Heart left ventricle (tissue), 16 donors: ENCODE measurements at regions not wholly inside any gene's neighbourhood (a gene's known extent, or its start where the extent isn't known, plus 50 kb on each side); places are given as distances from the start of the nearest gene placed in this dataset.

ENCODE experiments used
- ATAC-seq, 4 donors: fragments of 200-7000 bp; cut with Tn5 transposase; one replicate each; pipeline ENCODE4 v1.9.1; 2020 to 2022; ENCODE audit warnings: moderate library complexity in 4 of 4, mild to moderate bottlenecking in 3 of 4, moderate number of reproducible peaks in 1 of 4
- DNase-seq, 5 donors: peaks; one replicate each; pipeline ENCODE4 v3.0.0-alpha.2; 2020
- H3K27ac ChIP-seq, 12 donors: fragments of 200-600 bp; sonication (generic) in 4 of 12; one replicate each; pipeline versions ENCODE4 v1.5.0 to v1.8.0; 2016 to 2022; ENCODE audit warnings: mild to moderate bottlenecking in 2 of 12
- H3K27me3 ChIP-seq, 9 donors: fragments of 200-600 bp; sonication (generic) in 2 of 9; one replicate each; pipeline versions ENCODE4 v1.5.1 to v1.8.0; 2016 to 2022; ENCODE audit warnings: mild to moderate bottlenecking in 3 of 9
- H3K36me3 ChIP-seq, 9 donors: fragments of 200-600 bp; sonication (generic) in 2 of 9; one replicate each; pipeline versions ENCODE4 v1.5.0 to v1.8.0; 2018 to 2022; ENCODE audit warnings: mild to moderate bottlenecking in 2 of 9
- H3K4me1 ChIP-seq, 12 donors: fragments of 200-600 bp; sonication (generic) in 4 of 12; one replicate each; pipeline versions ENCODE4 v1.5.0 to v1.8.0; 2016 to 2022; ENCODE audit warnings: mild to moderate bottlenecking in 3 of 12
- H3K4me3 ChIP-seq, 12 donors: fragments of 200-600 bp; sonication (generic) in 4 of 12; one replicate each; pipeline versions ENCODE4 v1.5.0 to v1.8.0; 2017 to 2022; ENCODE audit warnings: mild to moderate bottlenecking in 9 of 12, moderate library complexity in 4 of 12
- H3K9me3 ChIP-seq, 12 donors: fragments of 200-600 bp; sonication (generic) in 4 of 12; one replicate each; pipeline versions ENCODE4 v1.5.0 to v1.8.0; 2016 to 2022; ENCODE audit warnings: mild to moderate bottlenecking in 1 of 12
- POLR2A ChIP-seq, 2 donors: fragments of 450-650 bp; IDR thresholded peaks; one replicate each; pipeline ENCODE4 v1.6.1; 2017; ENCODE audit warnings: antibody characterized with exemption in 2 of 2, mild to moderate bottlenecking in 2 of 2, moderate library complexity in 2 of 2
- WGBS, 4 donors: extraction: QIAGEN DNeasy Blood & Tissue Kit in 2 of 4; methylation state at CpG; one replicate each; pipeline versions ENCODE4 v1.1.5 to v1.1.7; 2013 to 2018; 5-methylcytosine and 5-hydroxymethylcytosine counted together
- intact Hi-C, 10 donors: fragments of 100-400 bp; cut with DNase I; formaldehyde crosslinking; loops; one replicate each; pipeline versions ENCODE4 v1.11.1 to v1.14.2; 2022
- TF ChIP-seq, protein P1 (sequence below), 12 donors: fragments of 200-600 bp; sonication (generic) in 4 of 12; IDR thresholded peaks; one replicate each; pipeline versions ENCODE4 v1.5.0 to v1.8.0; 2018 to 2022; ENCODE audit warnings: antibody characterized with exemption in 12 of 12, mild to moderate bottlenecking in 5 of 12
- donor health status: ischemic (EF 13 %, LVEDD 7.1; RV severe dilation, severe dysfunction).
- donor health status: healthy with polysubstance abuse.
- donor health status: DM: no; HTN: yes; CAD: no.
- donor health status: DM: no; HTN: no; CAD: no.
- donor health status: ischemic (EF 25% LVEDD 6.9; RV normal size, moderate dysfunction).
- donor health status: ischemic (EF 25% LVEDD 5.7; RV mildly dilated, moderate dysfunction).
- donor health status: healthy.
- donor health status: DM: yes; HTN: yes; CAD: no.
- donor health status: ischemic (EF 35%, LVEDD 5.7; RV mildly dilated, moderate dysfunction).
- donor health status: nonischemic (EF 11% LVEDD 7.7; RV severe dilation, severe dysfunction).
- donor health status: DM: yes; HTN: yes; CAD: no.
- donor health status: PGD.
- donor health status: ischemic (EF 29% LVEDD 5.4; RV normal size, mild dysfunction).
- donor health status: nonischemic (EF 23%, LVEDD 6.1; RV moderate dilation, normal function).

DNA sequence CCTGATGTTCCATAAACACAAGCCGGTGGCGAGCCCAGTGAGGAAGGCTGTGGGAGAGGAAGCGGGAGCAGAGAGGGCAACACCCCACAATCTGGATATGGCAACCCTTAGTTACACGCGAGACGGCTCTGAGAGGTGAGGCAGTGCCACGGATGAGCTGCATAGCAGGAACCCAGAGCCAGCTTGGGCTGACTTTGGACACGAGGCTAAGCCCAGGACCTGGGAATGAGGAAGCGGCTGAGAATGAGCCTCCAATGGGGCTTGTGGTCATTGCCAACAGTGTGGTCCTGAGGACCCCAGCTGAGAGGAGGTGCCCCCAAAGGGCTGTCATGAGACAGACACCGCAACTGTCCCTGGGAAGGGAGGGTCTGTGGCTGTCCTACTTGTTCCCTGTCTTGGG is 160.0 kb upstream of the SMIM23 start:
- no peaks in the 10 kb centered on the region for H3K27me3 ChIP-seq
- H3K27ac ChIP-seq, result no peak overlapping the region
- no peak overlapping the region for H3K4me3 ChIP-seq
- DNase-seq (no peak), ATAC-seq (no peak)
- peaks cover 0 to 15% (median 8%) of the 10 kb centered on the region in 12 donors for H3K4me1 ChIP-seq
- WGBS, 4 donors, result 82 to 92% (median 88%) methylated on average over 9 to 10 of the region's 10 CpGs
- no peaks in the 10 kb centered on the region for H3K9me3 ChIP-seq
- no peaks in the 10 kb centered on the region for H3K36me3 ChIP-seq
- intact Hi-C loops, result loop anchor here in 6 of 10 donors (5.0 to 10.0 kb wide), 6 partner anchors 201 to 282 kb away; partner anchors contain the start of gene FGF18 (in 1 of the 6)
- TF ChIP-seq, protein P1, sequence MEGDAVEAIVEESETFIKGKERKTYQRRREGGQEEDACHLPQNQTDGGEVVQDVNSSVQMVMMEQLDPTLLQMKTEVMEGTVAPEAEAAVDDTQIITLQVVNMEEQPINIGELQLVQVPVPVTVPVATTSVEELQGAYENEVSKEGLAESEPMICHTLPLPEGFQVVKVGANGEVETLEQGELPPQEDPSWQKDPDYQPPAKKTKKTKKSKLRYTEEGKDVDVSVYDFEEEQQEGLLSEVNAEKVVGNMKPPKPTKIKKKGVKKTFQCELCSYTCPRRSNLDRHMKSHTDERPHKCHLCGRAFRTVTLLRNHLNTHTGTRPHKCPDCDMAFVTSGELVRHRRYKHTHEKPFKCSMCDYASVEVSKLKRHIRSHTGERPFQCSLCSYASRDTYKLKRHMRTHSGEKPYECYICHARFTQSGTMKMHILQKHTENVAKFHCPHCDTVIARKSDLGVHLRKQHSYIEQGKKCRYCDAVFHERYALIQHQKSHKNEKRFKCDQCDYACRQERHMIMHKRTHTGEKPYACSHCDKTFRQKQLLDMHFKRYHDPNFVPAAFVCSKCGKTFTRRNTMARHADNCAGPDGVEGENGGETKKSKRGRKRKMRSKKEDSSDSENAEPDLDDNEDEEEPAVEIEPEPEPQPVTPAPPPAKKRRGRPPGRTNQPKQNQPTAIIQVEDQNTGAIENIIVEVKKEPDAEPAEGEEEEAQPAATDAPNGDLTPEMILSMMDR (IDR thresholded peaks at IDR 0.05), result no peak
- no peak for TF ChIP-seq POLR2A (IDR thresholded peaks at IDR 0.05)

DNA sequence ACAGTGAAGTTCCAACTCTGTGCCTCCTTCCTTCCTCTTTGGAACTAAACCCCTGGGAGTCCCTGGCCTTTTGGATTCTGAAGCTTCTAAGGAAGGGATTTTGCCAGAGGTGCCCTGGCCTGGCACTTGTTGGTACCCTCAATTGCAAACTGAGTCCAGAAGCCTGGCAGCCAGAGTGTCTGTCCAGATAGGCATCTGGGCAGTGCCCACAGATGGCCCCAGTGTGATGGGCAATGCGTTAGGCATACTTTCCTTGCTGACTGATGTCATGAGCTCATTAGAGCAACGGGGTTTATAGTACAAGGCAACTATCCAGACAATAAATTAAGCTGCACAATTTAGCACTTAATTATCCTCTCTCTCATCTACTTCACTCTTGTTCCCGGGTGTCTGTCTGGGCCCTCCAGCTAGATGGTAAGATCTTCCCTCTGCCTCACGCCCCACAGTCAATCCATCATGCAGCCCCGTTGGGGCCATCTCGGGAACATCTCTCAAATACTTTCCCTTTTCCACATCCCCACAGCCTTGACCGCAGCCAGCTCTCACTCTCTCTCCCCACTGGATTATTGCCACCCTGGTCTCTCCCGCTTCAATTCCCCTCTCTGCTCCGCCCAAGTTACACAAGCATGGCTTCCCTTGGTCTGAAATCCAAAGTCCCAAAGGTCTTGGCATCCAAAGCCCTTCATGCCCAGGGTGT is 157.5 kb upstream of the SMIM23 start:
- WGBS, 4 donors, result 81 to 90% (median 85%) methylated on average over 9 of the region's 9 CpGs
- Histone ChIP-seq H3K4me3 (no peak overlapping the region), H3K4me1 (peaks cover 0 to 14% (median 8%) of the 10 kb centered on the region in 12 donors), H3K9me3 (no peaks in the 10 kb centered on the region), H3K36me3 (no peaks in the 10 kb centered on the region), H3K27me3 (no peaks in the 10 kb centered on the region), H3K27ac (no peak overlapping the region)
- TF ChIP-seq, protein P1 (IDR thresholded peaks at IDR 0.05), result no peak
- TF ChIP-seq POLR2A (IDR thresholded peaks at IDR 0.05), result no peak
- intact Hi-C loops, result loop anchor here in 6 of 10 donors (1.0 to 10.0 kb wide), 8 partner anchors 203 to 281 kb away; partner anchors contain the start of gene FGF18 (in 2 of the 6)
- no peak for ATAC-seq
- no peak for DNase-seq

DNA sequence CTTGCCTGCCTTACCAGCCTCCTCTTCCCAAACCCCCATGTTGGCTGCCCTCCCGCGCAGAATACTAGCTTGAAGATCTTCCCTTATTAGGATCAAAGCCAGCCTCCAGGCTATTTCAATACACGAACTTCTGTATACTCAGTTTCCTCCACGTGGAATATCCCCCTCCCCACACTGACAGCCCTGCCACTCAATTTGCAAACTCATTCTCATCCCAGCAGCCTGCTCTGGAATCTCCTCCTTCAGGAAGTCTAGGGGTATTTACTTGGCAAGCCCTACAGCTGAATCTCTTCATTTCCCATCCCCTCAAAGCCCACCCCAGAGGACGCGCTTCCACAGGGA is 157.0 kb upstream of the SMIM23 start:
- TF ChIP-seq POLR2A (IDR thresholded peaks at IDR 0.05), result no peak
- TF ChIP-seq, protein P1 (IDR thresholded peaks at IDR 0.05), result no peak
- no peaks in the 10 kb centered on the region for H3K27me3 ChIP-seq
- WGBS, 4 donors, result 70 to 84% (median 72%) methylated on average over 6 of the region's 6 CpGs
- no peak overlapping the region for H3K27ac ChIP-seq
- no peaks in the 10 kb centered on the region for H3K9me3 ChIP-seq
- no peak for ATAC-seq
- H3K36me3 ChIP-seq, result no peaks in the 10 kb centered on the region
- intact Hi-C loops, result loop anchor here in 6 of 10 donors (1.0 to 10.0 kb wide), 8 partner anchors 204 to 280 kb away; partner anchors contain the start of gene FGF18 (in 2 of the 6)
- H3K4me1 ChIP-seq, result peaks cover 0 to 15% (median 8%) of the 10 kb centered on the region in 12 donors
- no peak for DNase-seq
- H3K4me3 ChIP-seq, result no peak overlapping the region

DNA sequence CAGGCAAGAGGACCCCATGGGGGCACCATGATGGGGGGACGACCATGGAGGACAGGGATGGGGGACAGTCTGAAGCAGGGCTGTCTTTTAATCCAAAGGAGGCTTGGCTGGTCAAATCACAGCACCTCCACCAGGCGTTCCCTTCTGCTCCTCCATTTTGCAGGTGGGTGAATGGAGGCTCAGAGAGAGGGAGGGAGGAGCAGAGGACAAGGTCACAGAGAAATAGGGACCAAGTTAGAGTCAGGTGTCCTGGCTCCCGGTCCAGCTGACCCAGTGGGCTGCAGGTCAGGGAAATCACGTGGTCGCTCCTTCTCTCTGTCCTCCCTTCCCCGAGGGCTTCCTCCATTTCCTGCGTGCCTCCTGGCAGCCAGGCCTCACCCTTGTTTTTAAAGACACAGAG is 156.4 kb upstream of the SMIM23 start:
- TF ChIP-seq, protein P1 (IDR thresholded peaks at IDR 0.05), result no peak
- no peak for TF ChIP-seq POLR2A (IDR thresholded peaks at IDR 0.05)
- Histone ChIP-seq H3K9me3 (no peaks in the 10 kb centered on the region), H3K27me3 (no peaks in the 10 kb centered on the region), H3K36me3 (no peaks in the 10 kb centered on the region), H3K27ac (no peak overlapping the region), H3K4me3 (no peak overlapping the region), H3K4me1 (peaks cover 0 to 22% (median 8%) of the 10 kb centered on the region in 12 donors)
- intact Hi-C loops, result loop anchor here in 6 of 10 donors (2.0 to 10.0 kb wide), 7 partner anchors 204 to 280 kb away; partner anchors contain the start of gene FGF18 (in 1 of the 6)
- DNase-seq, result no peak
- peak in 1 of 4 donors; percentile 5 for ATAC-seq
- 45 to 70% (median 63%) methylated on average over 7 of the region's 7 CpGs for WGBS, 4 donors
